ENCODE measurements at regions not wholly inside any gene's neighbourhood (a gene's known extent, or its start where the extent isn't known, plus 50 kb on each side); places are given as distances from the start of the nearest gene placed in this dataset.
"Not testable (repeated sequence)": the region's sequence is repeated elsewhere in the genome, so short reads cannot be mapped to it uniquely, and the experiment has no call there.

GRCh38 chr4:101415962-101416361 lies 68.6 kb upstream of the PPP3CA start:
- no peak for DNase-seq

- no peak for DNase-seq
These were observed 67.2 kb upstream of the PPP3CA start for GRCh38 chr4:101414496-101414895.

DNA sequence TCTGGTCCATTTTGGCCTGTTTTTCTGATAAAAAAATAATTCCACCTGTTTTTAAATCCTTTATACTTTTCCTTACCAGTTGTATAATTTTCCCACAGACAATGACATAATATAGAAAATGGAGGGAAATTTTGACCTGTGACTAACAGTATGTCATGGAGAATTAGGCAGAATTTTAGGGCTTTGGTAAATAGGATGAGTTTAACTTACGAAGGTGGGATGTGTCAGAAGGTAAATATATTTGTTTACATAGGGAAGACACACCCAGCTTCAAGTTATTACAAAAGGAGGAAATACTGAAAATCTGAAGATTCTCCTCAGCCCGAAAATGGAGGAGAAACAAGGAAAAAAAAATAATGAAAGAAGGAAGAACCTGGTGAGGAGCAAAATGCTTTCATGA lies 64.6 kb upstream of the PPP3CA start:
- no peak for DNase-seq

- not testable (repeated sequence) for DNase-seq
These were observed 64.1 kb upstream of the PPP3CA start for GRCh38 chr4:101411281-101411910.

DNA sequence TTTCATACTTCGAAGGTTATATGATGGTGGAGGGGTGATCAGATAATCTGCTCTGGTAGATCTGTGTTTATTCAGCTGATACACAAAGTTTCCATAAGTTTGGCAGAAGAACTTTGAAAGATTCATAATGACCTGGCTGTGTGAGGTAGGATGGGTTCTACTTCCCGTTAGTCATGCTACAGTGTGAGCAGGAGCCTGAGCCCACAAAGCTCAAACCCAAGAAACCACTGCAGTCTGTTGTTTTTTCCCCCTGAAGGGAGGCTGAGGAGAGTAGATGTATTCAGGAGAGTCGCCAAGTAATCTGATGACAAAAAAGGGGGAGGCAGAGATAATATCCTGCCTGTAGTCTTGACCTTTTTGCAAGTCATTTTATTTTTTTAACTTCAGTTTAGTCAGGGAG lies 52.8 kb upstream of the PPP3CA start:
- no peak for DNase-seq

- DNase-seq = no peak
These were observed 51.5 kb upstream of the PPP3CA start for GRCh38 chr4:101398807-101399206.
